Activated CD4-positive, alpha-beta T cell treated with anti-CD3 and anti-CD28 coated beads, Interleukin-2, Interleukin-4, amounts not matched to agents 100 ng/mL and 50 ng/mL, durations not matched to agents 16 hours and 8 hours (primary cell): ENCODE measurements at regions not wholly inside any gene's neighbourhood (a gene's known extent, or its start where the extent isn't known, plus 50 kb on each side); places are given as distances from the start of the nearest gene placed in this dataset.
"Not testable (repeated sequence)": the region's sequence is repeated elsewhere in the genome, so short reads cannot be mapped to it uniquely, and the experiment has no call there.

Experiments
- DNase-seq: peaks from one replicate; pipeline ENCODE4 v3.0.0-alpha.2; 2020; ENCODE audit warnings: low spot score

DNA sequence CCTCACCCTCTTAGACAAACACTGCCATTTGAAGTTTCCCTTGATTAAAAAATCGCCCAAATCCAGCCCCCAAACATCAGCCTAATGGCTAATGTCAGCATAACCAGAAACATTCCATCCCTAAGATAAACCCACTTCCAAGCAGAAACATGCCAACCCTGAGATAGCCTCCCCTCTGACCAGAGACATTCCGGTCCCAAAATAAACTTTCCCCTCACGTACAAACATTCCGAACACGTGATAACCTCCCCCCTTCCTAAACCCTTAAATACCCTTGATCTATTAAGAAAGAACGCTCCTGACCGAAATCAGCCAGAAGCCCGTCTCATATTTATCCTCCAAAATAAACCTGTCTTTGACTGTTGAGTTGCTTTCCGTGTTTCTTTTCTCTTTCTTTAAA is 237.2 kb downstream of the ASMT start:
- DNase-seq, result no peak

GRCh38 chrX:1853447-1853846 is 238.6 kb downstream of the ASMT start:
- no peak for DNase-seq

GRCh38 chrX:1853916-1854315 is 239.1 kb downstream of the ASMT start:
- no peak for DNase-seq

DNA sequence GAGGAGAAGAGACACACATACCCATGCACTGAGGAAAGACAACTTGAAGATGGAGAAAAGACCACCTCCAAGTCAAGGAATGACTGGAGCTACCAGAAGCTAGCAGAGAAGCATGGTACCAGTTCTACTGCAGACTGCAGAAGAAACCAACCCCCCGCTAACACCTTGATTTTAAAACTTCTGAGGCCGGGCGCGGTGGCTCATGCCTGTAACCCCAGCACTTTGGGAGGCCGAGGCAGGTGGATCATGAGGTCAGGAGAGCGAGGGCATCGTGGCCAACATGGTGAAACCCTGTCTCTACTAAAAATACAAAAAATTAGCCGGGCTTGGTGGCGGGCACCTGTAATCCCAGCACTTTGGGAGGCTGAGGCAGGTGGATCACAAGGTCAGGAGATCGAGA is 240.0 kb downstream of the ASMT start:
- DNase-seq, result not testable (repeated sequence)

DNA sequence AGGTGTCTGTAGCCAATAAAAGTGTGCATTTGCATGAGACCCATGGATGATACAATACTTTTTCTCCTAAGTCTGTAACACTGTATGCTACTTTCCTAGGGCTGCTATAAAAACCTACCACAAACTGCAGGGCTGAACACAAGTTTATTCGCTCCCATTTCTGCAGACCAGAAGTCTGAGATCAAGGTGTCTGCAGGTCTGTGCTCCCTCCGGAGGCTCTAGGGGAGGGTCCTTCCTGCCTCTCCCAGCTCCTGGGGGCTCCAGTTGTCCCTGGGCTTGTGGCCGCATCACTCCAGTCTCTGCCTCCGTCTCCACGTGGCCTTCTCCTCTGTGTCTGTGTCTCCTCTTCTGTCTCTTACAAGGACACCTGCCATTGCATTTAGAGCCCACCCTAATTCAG is 244.4 kb downstream of the ASMT start:
- not testable (repeated sequence) for DNase-seq

- no peak for DNase-seq
Measured at GRCh38 chrX:1860936-1861594, 246.2 kb downstream of the ASMT start.

DNA sequence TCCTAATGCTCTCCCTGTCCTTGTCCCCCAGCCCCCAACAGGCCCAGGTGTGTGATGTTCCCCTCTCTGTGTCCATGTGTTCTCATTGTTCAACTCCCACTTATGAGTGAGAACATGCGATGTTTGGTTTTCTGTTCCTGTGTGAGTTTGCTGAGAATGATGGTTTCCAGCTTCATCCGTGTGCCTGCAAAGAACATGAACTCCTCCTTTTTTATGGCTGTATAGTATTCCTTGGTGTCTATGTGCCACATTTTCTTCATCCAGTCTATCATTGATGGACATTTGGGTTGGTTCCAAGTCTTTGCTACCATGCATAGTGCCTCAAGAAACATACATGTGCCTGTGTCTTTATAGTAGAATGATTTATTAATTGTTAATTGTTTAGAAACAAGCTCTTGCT is 249.1 kb downstream of the ASMT start:
- DNase-seq, result not testable (repeated sequence)

- DNase-seq, result no peak
Measured at GRCh38 chrX:1870421-1870820, 255.6 kb downstream of the ASMT start.

DNA sequence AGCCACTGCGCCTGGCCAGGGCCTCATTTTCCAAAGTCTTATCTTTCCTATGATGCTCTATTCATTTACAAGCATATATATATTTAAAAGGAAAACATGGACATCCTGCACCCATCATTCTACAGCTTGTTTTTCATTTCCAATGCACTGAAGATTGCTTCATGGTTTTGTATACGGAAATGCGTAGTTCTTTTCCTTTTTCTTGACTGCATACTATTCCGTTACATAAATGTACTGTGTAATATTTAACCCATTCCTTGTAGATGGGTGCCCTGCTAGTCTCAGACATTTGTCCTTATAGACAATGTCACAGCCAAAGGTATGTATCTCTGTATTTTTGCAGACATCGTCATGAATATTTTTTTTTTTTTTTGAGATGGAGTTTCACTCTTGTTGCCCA is 257.0 kb downstream of the ASMT start:
- no peak for DNase-seq

GRCh38 chrX:1873671-1874070 is 258.8 kb downstream of the ASMT start:
- DNase-seq, result no peak

- DNase-seq, result no peak
Measured at GRCh38 chrX:1874416-1874815, 259.6 kb downstream of the ASMT start.

DNA sequence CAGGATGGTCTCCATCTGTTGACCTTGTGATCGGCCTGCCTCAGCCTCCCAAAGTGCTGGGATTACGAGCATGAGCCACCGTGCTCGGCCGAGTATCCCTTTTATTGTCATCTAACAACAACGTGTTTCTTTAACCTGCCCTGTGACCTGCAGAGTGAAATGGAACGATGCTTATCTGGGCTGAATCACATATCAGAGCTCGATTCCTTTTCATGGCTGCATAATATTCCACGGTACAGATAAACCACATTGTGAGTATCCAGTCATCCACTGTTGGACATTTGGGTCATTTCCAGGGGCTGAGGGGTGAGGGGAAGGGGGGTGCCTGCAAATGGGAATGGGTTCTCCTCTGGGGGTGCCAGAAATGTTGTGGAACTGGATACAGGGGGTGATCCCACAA is 260.0 kb downstream of the ASMT start:
- DNase-seq, result no peak

GRCh38 chrX:1876041-1876440 is 261.2 kb downstream of the ASMT start:
- DNase-seq, result no peak

DNA sequence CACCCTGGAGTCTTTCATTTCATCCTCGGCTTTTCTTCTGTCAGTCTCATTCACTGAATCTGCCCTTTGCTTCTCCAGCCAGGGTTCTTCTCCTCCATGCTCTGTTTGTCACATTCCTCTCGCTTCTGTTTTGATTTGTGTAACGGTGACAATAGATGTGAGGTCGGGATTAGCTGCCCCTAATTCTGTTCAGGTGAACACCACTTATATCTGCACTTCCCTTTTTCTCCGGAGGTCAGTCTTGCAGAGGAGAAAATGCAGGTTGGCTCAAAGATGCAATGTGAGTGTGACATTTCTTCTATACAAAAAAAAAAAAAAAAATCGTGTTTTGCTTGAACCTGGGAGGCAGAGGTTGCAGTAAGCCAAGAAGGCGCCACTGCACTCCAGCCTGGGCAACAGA is 262.9 kb downstream of the ASMT start:
- DNase-seq, result no peak

DNA sequence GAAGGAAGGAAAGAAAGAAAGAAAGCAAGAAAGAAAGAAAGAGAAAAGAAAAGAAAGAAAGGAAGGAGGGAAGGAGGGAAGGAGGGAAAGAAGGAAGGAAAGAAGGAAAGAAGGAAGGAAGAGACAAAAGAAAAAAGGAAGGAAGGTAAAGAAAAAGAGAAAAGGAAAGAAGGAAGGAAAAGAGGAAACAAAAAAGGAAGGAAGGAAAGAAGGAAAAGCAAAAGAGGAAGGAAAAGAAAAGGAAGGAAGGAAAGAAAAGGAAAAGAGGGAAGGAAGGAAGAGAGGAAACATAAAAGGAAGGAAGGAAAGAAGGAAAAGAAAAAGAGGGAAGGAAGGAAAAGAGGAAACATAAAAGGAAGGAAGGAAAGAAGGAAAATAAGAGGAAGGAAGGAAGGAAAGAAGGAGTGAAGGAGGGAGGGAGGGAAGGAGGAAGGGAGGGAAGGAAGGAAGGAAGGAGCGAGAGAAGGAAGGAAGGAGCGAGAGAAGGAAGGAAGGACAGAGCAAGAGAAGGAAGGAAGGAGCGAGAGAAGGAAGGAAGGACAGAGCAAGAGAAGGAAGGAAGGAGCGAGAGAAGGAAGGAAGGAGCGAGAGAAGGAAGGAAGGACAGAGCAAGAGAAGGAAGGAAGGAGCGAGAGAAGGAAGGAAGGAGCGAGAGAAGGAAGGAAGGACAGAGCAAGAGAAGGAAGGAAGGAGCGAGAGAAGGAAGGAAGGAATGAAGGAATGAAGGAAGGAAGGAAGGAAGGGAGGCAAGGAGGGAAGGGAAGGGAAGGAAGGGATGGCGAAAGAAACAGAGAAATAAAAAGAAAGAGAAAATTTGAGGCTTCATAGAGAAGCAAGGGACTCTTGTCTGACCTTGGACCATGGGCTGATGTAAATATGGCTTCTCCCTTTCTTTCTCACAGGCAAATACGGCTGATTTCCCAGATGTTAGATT is 266.3 kb downstream of the ASMT start:
- DNase-seq, result not testable (repeated sequence)

DNA sequence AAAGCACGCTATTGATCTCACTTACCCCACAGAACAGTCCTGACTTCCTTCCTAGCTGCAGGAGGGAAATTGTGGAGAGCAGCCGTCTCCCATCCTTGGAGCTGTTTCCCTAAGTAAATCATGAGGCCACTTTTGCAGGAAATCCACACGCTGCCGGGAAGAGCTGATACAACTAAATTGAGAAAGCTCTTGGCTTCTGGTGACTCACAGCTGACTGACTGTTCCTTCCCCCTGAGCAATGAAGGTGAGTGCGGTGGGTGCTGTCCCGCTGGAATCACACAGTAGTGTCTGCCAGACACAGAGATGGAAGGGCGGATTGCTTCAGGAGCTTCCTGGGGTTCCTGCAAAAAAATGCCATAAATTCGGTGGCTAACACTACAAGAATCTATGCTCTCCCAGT is 268.9 kb downstream of the ASMT start:
- DNase-seq, result no peak

- DNase-seq, result no peak
Measured at GRCh38 chrX:1884446-1884845, 269.6 kb downstream of the ASMT start.

GRCh38 chrX:1885116-1885515 is 270.3 kb downstream of the ASMT start:
- no peak for DNase-seq

- not testable (repeated sequence) for DNase-seq
Measured at GRCh38 chrX:1888305-1888704, 273.4 kb downstream of the ASMT start.

DNA sequence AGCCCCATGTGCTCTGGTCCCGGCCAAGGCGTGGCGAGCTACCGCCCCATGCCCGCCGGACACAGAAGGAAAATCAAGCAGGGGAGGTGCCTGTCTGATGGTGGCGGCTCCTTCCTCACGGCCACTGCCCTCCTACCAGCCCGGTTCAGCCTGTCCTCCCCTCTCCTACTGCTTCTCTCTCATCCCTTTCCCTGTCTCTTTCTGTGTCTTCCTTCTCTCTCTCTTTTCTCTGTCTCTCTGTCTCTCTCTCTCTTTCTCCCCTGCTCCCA is 279.1 kb downstream of the ASMT start:
- DNase-seq, result no peak

- DNase-seq, result no peak
Measured at GRCh38 chrX:1894740-1895139, 279.9 kb downstream of the ASMT start.

DNA sequence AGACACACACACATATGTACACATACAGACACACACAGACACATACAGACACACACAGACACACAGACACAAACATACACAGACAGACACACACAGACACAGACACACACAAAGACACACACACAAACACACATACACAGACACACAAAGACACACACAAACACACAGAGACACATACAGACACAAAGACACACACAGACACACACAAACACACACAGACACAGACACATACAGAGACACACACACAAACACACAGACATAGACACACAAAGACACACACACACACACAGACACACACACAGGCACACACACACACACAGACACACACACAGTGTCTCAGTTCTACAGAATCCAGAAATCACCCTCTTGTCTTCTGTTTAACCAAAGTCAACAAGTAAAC is 280.7 kb downstream of the ASMT start:
- DNase-seq, result no peak

DNA sequence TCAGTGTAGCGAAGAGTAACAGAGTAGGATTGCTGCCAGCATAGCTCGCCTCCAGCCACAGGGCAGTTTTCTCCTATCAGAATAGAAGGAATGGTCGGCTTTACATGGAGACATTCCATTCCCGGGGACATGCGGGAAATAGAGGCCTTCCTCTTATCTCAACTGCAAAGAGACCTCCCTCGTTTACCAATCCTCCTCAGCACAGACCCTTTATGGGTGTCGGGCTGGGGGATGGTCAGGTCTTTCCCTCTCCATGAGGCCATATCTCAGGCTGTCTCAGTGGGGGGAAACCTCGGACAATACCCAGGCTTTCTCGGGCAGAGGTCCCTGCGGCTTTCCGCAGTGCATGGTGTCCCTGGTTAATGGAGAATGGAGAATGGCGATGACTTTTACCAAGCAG is 285.0 kb downstream of the ASMT start:
- no peak for DNase-seq

GRCh38 chrX:1902901-1903235 is 288.0 kb downstream of the ASMT start:
- no peak for DNase-seq
